ENCODE measurements at regions not wholly inside any gene's neighbourhood (a gene's known extent, or its start where the extent isn't known, plus 50 kb on each side); places are given as distances from the start of the nearest gene placed in this dataset.

DNA sequence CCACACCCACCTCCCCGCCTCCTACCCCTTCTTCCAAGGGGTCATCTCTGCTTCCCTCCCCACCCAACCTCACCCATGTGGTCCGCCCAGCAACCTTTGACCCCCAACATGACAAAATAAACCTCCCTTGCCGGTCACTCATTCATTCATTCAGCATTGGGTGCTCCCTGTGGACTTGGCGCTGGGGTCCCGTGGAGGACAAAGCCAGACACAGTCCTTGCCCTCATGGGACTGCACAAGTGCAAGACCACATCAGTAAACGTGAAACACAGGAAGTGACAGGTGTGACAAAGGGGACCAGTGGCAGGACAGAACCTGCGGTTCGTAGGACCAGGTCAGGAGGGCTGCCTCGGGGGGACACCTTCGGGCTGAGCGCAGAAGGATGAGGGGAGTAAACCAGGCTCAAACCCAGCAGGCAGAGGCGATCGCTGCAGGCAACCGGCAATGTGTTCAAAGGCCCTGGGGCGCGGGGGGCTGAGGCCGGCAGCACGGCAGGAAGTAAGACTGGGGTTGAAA, 185.4 kb downstream of the SEC14L1 start:
- Histone ChIP-seq H3K27ac (ENCODE audit: low read depth in 1 of 2, low read length in 2 of 2) (peak overlapping the region; percentile 88 to 92), H3K4me3 (ENCODE audit: low read depth in 1 of 3, low read length in 3 of 3) (no peak overlapping the region)

DNA sequence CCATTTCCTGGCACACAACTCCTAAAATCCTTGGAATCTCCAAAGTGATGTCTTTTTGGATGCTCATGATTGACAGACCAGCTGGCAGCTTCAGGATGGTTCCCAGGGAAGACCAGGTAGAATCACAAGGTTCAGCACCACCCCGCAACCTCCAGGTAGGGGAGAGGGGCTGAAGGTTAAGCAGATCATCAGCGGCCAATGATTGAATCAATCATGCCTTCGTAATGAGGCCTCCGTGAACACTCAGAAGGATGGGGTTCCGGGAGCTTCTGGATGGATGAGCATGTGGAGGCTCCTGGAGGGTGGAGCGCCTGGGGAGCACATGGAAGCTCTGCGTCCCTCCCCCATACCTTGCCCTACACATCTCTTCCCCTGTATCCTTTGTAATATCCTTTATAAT, 185.9 kb downstream of the SEC14L1 start:
- H3K36me3 ChIP-seq (ENCODE audit: control insufficient read depth in 4 of 4, insufficient read depth in 3 of 4, low read depth in 1 of 4, low read length in 3 of 4), result no peaks in the 10 kb centered on the region
- no peaks in the 10 kb centered on the region for H3K27me3 ChIP-seq (ENCODE audit: control insufficient read depth in 4 of 4, insufficient read depth in 4 of 4, low read length in 3 of 4)
- no peaks in the 10 kb centered on the region for H3K9me3 ChIP-seq (ENCODE audit: control insufficient read depth in 4 of 4, low read length in 3 of 4)
- no peak for TF ChIP-seq FOXA2 (IDR thresholded peaks at IDR 0.05)
- TF ChIP-seq, protein P1, sequence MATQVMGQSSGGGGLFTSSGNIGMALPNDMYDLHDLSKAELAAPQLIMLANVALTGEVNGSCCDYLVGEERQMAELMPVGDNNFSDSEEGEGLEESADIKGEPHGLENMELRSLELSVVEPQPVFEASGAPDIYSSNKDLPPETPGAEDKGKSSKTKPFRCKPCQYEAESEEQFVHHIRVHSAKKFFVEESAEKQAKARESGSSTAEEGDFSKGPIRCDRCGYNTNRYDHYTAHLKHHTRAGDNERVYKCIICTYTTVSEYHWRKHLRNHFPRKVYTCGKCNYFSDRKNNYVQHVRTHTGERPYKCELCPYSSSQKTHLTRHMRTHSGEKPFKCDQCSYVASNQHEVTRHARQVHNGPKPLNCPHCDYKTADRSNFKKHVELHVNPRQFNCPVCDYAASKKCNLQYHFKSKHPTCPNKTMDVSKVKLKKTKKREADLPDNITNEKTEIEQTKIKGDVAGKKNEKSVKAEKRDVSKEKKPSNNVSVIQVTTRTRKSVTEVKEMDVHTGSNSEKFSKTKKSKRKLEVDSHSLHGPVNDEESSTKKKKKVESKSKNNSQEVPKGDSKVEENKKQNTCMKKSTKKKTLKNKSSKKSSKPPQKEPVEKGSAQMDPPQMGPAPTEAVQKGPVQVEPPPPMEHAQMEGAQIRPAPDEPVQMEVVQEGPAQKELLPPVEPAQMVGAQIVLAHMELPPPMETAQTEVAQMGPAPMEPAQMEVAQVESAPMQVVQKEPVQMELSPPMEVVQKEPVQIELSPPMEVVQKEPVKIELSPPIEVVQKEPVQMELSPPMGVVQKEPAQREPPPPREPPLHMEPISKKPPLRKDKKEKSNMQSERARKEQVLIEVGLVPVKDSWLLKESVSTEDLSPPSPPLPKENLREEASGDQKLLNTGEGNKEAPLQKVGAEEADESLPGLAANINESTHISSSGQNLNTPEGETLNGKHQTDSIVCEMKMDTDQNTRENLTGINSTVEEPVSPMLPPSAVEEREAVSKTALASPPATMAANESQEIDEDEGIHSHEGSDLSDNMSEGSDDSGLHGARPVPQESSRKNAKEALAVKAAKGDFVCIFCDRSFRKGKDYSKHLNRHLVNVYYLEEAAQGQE (IDR thresholded peaks at IDR 0.05), result no peak
- TF ChIP-seq, protein P2, sequence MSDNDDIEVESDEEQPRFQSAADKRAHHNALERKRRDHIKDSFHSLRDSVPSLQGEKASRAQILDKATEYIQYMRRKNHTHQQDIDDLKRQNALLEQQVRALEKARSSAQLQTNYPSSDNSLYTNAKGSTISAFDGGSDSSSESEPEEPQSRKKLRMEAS (IDR thresholded peaks at IDR 0.05), result no peak
- TF ChIP-seq RAD21 (IDR thresholded peaks at IDR 0.05), result no peak
- no peak for TF ChIP-seq SP1 (IDR thresholded peaks at IDR 0.05)
- TF ChIP-seq FOXA1 (IDR thresholded peaks at IDR 0.05), result no peak
- TF ChIP-seq, protein P3, sequence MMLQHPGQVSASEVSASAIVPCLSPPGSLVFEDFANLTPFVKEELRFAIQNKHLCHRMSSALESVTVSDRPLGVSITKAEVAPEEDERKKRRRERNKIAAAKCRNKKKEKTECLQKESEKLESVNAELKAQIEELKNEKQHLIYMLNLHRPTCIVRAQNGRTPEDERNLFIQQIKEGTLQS (IDR thresholded peaks at IDR 0.05), result no peak
- TF ChIP-seq GABPA (IDR thresholded peaks at IDR 0.05 in 1 of 2, conservative IDR thresholded peaks at IDR 0.05 in 1 of 2), result no peak
- TF ChIP-seq NR2F2 (IDR thresholded peaks at IDR 0.05), result no peak
- TF ChIP-seq HNF4A (conservative IDR thresholded peaks at IDR 0.05), result no peak
- TF ChIP-seq JUND (IDR thresholded peaks at IDR 0.05), result no peak
- TF ChIP-seq HNF4G (IDR thresholded peaks at IDR 0.05), result no peak
- WGBS, result 97% methylated on average over 7 of the region's 7 CpGs
- no peak for DNase-seq (ENCODE audit: low spot score)
- peak overlapping the region; percentile 88 to 92 for H3K27ac ChIP-seq (ENCODE audit: low read depth in 1 of 2, low read length in 2 of 2)
- H3K4me1 ChIP-seq (ENCODE audit: control insufficient read depth in 4 of 4, insufficient read depth in 4 of 4, low read length in 3 of 4), result peaks cover 21 to 83% (median 62%) of the 10 kb centered on the region in 4 donors
- no peak overlapping the region for H3K9ac ChIP-seq (ENCODE audit: low read depth in 1 of 2, low read length in 2 of 2)
- no peak overlapping the region for H3K4me3 ChIP-seq (ENCODE audit: low read depth in 1 of 3, low read length in 3 of 3)

More for the DNA sequence above, 185.4 kb downstream of the SEC14L1 start:
- WGBS, result 84% methylated on average over 18 of the region's 18 CpGs
- peaks cover 19 to 79% (median 58%) of the 10 kb centered on the region in 4 donors for H3K4me1 ChIP-seq (ENCODE audit: control insufficient read depth in 4 of 4, insufficient read depth in 4 of 4, low read length in 3 of 4)
- H3K36me3 ChIP-seq (ENCODE audit: control insufficient read depth in 4 of 4, insufficient read depth in 3 of 4, low read depth in 1 of 4, low read length in 3 of 4), result no peaks in the 10 kb centered on the region
- H3K27me3 ChIP-seq (ENCODE audit: control insufficient read depth in 4 of 4, insufficient read depth in 4 of 4, low read length in 3 of 4), result no peaks in the 10 kb centered on the region
- no peaks in the 10 kb centered on the region for H3K9me3 ChIP-seq (ENCODE audit: control insufficient read depth in 4 of 4, low read length in 3 of 4)
- TF ChIP-seq, protein P1 (IDR thresholded peaks at IDR 0.05), result no peak
- no peak for TF ChIP-seq NR2F2 (IDR thresholded peaks at IDR 0.05)
- DNase-seq (ENCODE audit: low spot score), result no peak
- H3K9ac ChIP-seq (ENCODE audit: low read depth in 1 of 2, low read length in 2 of 2), result no peak overlapping the region

Data from liver (tissue), 7 donors.